Right lung (tissue), 2 donors: ENCODE measurements at regions not wholly inside any gene's neighbourhood (a gene's known extent, or its start where the extent isn't known, plus 50 kb on each side); places are given as distances from the start of the nearest gene placed in this dataset.
A peak's percentile ranks its signal among the peaks of the same experiment; 100 is the strongest.

Experiments
- DNase-seq, 2 donors: peaks; one replicate each; pipeline ENCODE4 v3.0.0-alpha.2; 2013

GRCh38 chr2:217625557-217626169 lies 377.1 kb downstream of the TNS1 start:
- peak; percentile 83 to 84 for DNase-seq

GRCh38 chr2:217623281-217623912 lies 379.4 kb downstream of the TNS1 start:
- no peak for DNase-seq

- DNase-seq = peak; percentile 81 to 83
Observed at GRCh38 chr2:217622205-217623060, 380.4 kb downstream of the TNS1 start.

- no peak for DNase-seq
Observed at GRCh38 chr2:217621391-217621801, 381.4 kb downstream of the TNS1 start.

- no peak for DNase-seq
Observed at GRCh38 chr2:217618744-217619143, 384.1 kb downstream of the TNS1 start.

- no peak for DNase-seq
Observed at GRCh38 chr2:217617616-217618022, 385.2 kb downstream of the TNS1 start.

GRCh38 chr2:217616936-217617335 lies 385.9 kb downstream of the TNS1 start:
- DNase-seq = no peak

- no peak for DNase-seq
Observed at GRCh38 chr2:217615171-217615570, 387.6 kb downstream of the TNS1 start.

GRCh38 chr2:217614498-217614897 lies 388.3 kb downstream of the TNS1 start:
- DNase-seq = no peak

- no peak for DNase-seq
Observed at GRCh38 chr2:217614096-217614495, 388.7 kb downstream of the TNS1 start.

- no peak for DNase-seq
Observed at GRCh38 chr2:217612920-217613319, 389.9 kb downstream of the TNS1 start.

- no peak for DNase-seq
Observed at GRCh38 chr2:217612211-217612610, 390.6 kb downstream of the TNS1 start.

GRCh38 chr2:217611626-217612127 lies 391.1 kb downstream of the TNS1 start:
- DNase-seq = no peak

GRCh38 chr2:217611056-217611455 lies 391.7 kb downstream of the TNS1 start:
- DNase-seq = no peak

- no peak for DNase-seq
Observed at GRCh38 chr2:217610401-217610814, 392.4 kb downstream of the TNS1 start.

GRCh38 chr2:217609952-217610351 lies 392.8 kb downstream of the TNS1 start:
- DNase-seq = no peak

GRCh38 chr2:217606296-217606695 lies 396.5 kb downstream of the TNS1 start:
- DNase-seq = no peak

GRCh38 chr2:217604527-217605194 lies 398.1 kb downstream of the TNS1 start:
- no peak for DNase-seq

GRCh38 chr2:217601601-217602000 lies 401.2 kb downstream of the TNS1 start:
- DNase-seq = no peak

GRCh38 chr2:217599906-217600305 lies 402.9 kb downstream of the TNS1 start:
- no peak for DNase-seq

- DNase-seq = no peak
Observed at GRCh38 chr2:217597681-217598080, 405.1 kb downstream of the TNS1 start.

- DNase-seq = no peak
Observed at GRCh38 chr2:217597145-217597544, 405.6 kb downstream of the TNS1 start.
